Fibroblast of the conjunctiva (primary cell): ENCODE measurements at regions not wholly inside any gene's neighbourhood (a gene's known extent, or its start where the extent isn't known, plus 50 kb on each side); places are given as distances from the start of the nearest gene placed in this dataset.

Experiments used
- DNase-seq: peaks from one replicate; pipeline ENCODE4 v3.0.0-alpha.2; 2010; ENCODE audit warnings: low read depth

DNA sequence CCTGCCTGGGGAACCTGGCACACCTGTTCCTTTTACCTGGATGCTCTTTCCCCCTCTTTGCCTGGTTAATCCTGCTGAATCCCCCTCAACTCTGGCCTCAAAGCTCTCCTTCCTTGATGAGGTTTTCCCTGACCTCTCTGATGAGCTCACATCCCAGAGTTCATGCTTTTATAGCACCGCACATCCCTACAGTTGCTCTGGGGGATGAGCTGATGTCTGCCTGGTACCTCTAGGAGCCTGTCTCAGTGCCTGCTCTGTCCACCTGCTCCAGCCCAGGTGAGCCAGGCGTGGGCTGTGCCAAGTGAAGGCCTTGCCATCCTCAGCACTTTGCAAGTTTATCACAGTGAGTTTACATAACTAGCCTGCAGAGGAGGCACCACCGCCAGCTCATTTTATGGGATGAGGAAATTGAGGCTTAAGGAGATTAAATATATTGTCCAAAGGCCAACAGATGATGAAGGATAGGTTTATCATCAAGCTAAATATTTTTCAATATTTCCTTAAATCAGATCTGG, 58.6 kb upstream of the TMPRSS2 start:
- DNase-seq: no peak

DNA sequence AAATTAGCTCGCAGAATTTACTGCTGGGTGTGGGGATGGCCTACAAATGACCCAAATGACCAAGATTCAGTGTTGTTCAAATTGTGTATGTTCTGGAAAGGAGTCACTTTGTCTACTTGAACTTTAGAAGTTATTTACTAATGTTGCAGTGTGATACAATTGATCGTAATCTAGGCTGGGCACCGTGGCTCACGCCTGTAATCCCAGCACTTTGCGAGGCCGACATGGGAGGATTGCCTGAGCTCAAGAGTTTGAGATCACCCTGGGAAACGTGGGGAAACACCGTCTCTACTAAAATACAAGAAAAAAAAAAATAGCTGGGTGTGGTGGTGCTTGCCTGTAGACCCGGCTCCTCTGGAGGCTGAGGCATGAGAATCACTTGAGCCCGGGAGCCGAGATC, 57.6 kb upstream of the TMPRSS2 start:
- no peak for DNase-seq

- DNase-seq: peak; percentile 20
Observed at GRCh38 chr21:41564871-41565274, 56.9 kb upstream of the TMPRSS2 start.

- DNase-seq: no peak
Observed at GRCh38 chr21:41562101-41563000, 54.4 kb upstream of the TMPRSS2 start.

DNA sequence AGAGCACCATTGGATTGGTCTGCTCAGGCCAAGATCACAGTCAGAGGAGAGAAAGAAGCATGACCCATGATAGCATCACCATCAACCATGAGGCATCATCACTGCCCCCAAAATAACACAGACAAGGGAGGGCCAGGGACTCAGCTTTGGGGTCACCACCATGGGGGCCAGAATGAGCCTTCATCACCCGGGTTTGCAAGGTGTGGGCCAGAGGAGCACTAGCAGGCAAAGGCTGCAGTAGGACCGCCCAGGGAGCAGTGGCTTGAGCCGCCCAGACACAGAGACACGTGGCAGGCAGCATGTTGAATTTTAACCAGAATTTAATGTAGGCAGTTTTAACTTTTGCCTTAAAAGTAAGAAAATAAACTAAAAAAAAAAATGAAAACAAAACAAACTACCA, 53.7 kb upstream of the TMPRSS2 start:
- DNase-seq: no peak

DNA sequence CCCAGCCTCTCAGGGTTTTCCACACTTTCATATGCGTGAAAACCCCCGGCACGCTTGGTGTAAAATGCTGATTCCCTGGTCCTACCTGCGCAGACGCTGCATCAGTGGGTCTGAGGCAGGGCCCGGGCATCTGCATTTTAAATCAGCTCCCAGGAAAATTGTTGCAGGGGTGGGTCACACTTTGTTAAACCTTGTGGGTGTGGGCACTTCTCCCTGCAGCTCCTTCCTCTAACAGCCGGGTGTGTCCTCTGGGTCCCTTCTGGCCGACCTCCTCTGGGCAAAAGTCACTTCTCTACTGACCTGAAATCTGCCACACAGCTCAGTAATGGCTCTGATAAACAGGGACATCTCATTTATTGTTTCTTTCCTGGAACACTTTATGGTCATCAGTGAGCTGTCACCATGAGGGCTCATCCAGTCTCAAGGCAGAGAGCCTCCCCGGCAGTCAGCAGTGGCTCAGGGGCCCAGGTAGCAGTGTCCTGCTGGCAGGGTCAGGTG, 52.8 kb upstream of the TMPRSS2 start:
- DNase-seq: no peak

- no peak for DNase-seq
Observed at GRCh38 chr21:41559658-41560631, 52.0 kb upstream of the TMPRSS2 start.

GRCh38 chr21:41558842-41559241, 50.9 kb upstream of the TMPRSS2 start:
- DNase-seq: no peak

DNA sequence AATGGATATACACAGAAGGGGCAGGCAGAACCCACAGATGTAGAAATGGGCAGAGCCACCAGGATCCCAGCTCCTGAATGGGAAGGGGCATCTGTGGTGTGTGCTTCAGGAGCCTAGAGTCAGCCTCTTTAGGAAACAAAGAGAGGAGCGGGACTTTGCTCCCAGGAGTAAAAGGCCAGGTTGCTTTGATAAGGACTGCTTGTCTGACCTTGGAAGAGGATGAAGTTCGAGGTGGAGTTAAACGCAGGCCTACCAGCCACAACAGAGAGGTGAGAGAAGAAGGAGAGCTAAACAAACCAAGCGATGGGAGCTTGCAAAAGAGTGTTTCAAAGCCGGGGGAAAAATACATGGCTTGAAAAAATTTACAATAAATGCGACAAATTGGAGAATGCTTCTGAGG, 49.9 kb upstream of the TMPRSS2 start:
- no peak for DNase-seq
